ENCODE measurements at regions not wholly inside any gene's neighbourhood (a gene's known extent, or its start where the extent isn't known, plus 50 kb on each side); places are given as distances from the start of the nearest gene placed in this dataset.
A peak's percentile ranks its signal among the peaks of the same experiment; 100 is the strongest.

DNA sequence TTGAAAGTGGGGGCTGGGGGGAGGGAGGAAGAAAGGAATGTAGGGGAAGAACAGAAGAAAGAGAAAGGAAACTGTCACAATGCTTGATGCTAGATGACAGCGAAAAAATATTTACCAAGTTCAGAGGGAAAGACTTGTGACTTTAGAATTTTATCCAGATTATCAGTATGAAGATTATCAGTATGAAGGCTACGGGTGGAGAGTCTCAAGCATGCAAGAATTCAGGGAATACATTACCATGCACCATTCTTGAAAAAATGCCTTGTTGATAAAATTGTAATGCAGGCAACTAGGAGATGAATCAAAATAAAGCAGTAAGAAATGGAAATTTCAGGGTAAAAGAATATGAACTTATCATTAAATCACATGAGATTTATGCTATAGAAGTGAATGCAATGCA, 376.8 kb downstream of the PCNX1 start:
- DNase-seq: no peak

- no peak for DNase-seq
Measured at GRCh38 chr14:71286126-71286525, 378.9 kb downstream of the PCNX1 start.

- DNase-seq: no peak
Measured at GRCh38 chr14:71287567-71287966, 380.3 kb downstream of the PCNX1 start.

DNA sequence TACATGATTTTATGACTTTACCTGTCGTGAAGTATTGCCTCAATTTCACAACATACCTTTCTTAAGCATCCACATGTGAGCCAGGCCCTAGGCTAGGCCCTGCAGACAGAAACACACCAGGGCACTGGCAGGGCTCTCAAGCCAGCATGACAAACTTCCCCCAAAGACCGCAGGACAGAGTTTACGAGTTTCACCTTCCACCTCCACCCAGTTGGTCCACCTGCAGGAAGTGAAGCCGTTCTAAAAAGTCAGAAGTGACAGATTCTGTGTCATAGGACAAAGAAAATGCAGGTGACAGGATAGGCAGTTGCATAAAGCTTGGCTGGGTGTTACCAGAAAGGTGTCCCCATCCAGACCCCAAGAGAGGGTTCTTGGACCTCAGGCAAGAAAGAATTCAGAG, 382.3 kb downstream of the PCNX1 start:
- DNase-seq: no peak

- DNase-seq: no peak
Measured at GRCh38 chr14:71290301-71290700, 383.0 kb downstream of the PCNX1 start.

DNA sequence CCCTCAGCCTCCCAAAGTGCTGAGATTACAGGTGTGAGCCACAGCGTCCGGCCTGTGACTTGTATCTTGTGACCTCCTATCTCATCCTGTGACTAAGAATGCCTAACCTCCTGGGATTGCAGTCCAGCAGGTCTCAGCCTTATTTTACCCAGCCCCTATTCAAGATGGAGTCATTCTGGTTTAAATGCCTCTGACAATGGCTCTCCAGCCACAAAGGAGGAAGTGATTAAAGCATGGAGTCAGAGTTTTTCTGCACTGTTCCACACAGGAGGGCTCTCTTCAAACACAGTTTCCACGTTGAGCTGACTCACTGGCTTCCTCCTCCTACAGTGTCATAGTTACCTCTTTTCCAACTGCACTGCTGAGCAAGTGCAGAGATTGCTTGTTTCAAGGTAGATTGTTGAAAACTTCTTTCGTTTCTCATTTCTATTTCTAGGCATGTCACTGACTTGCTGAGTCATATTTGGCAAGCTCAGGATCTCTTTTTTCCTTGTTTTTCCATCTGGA, 383.8 kb downstream of the PCNX1 start:
- DNase-seq: peak in 15 of 51 donors; percentile 0 to 55 (median 19)

GRCh38 chr14:71296184-71296583, 388.9 kb downstream of the PCNX1 start:
- no peak for DNase-seq

- DNase-seq: no peak
Measured at GRCh38 chr14:71300566-71301330, 393.5 kb downstream of the PCNX1 start.

- peak in 4 of 51 donors; percentile 2 to 25 (median 10) for DNase-seq
Measured at GRCh38 chr14:71301611-71302010, 394.4 kb downstream of the PCNX1 start.

DNA sequence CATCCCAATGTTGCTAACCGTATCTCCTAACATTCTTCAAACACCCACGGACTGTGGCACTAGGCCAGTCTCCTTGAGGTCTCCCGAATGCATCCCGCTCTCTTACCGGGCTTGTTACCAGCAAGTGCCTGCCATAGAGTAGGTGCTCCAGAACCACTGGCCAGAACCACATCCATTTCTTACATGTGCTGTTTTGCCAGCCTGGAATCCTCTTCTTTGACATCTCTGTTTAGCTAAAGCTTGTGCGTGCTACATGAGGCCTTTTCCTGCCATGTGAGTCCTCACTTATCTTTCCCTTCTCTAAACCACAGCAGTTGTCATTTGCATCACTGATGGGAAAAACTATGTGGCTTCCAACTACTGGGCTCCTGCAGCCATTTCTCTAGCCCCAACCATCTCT, 397.4 kb downstream of the PCNX1 start:
- DNase-seq: no peak

DNA sequence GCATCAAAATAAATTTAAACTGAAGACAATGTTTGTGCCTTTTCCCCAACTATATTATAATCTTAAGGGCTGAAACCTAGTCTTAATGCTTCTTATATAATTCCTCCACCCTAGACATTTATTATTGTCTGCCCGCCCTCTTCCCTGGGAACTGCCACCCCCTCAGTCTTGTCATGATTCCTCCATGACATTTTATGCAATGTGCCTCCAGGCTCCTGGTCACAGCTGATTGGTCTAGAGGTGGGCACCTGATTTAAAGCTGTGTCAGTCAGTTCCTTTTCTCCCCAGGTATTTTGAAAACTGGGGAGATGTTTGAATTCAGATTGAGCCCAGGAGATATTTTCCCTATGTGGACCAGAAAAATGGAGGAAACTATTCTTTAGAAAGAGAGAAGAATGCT, 401.4 kb downstream of the PCNX1 start:
- DNase-seq: no peak

- DNase-seq: no peak
Measured at GRCh38 chr14:71309756-71310155, 402.5 kb downstream of the PCNX1 start.

DNA sequence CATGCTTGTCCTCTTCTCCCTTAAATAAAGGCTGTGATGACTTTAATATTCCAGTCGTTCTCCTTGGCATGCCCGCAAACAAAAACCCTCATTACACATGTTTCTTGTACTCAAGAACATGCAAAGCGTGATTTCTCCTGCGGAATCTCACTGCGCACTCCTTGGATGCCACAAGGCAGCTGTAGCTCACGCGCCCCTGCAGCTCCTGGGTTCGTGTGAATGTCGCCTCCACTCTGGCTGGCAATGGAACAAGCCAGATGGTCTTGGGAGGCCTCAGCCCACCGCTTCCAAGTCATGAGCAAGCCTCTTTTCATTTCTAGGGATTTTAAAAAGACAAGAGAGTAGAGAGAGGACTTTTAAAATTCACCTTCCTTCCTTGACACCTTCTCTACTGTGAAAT, 403.8 kb downstream of the PCNX1 start:
- peak in 1 of 51 donors; percentile 42 for DNase-seq

- DNase-seq: no peak
Measured at GRCh38 chr14:71314717-71315116, 407.5 kb downstream of the PCNX1 start.

GRCh38 chr14:71317385-71318096, 410.3 kb downstream of the PCNX1 start:
- peak in 1 of 51 donors; percentile 13 for DNase-seq

- no peak for DNase-seq
Measured at GRCh38 chr14:71318097-71318459, 410.8 kb downstream of the PCNX1 start.

DNA sequence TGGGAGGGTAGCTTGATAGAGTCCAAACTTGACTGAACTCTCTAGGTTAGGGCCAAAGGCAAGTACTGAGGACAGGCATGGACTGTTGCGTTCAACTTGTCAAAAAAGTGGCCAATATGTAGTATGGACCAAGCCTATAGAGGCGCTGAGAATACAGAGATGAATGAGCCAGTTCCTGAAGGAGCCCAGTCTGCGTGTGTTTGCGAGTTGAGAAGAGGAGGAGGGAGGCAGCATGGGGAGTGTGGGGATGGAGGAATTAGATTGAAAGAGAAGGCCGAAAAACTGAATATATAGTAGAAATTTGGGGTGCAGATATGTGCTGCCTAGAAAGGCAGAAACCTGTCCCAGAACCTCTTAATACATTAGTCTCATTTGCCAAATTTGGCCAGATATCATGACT, 412.4 kb downstream of the PCNX1 start:
- DNase-seq: peak in 4 of 51 donors; percentile 20 to 55 (median 32)

- DNase-seq: peak; percentile 32 to 98 (median 93)
Measured at GRCh38 chr14:71320107-71320733, 413.0 kb downstream of the PCNX1 start, which contains the start of gene SIPA1L1. Gene SIPA1L1, plus strand, starts transcription at chr14:71320476.

- peak in 44 of 51 donors; percentile 14 to 80 (median 54) for DNase-seq
Measured at GRCh38 chr14:71320734-71321573, 413.7 kb downstream of the PCNX1 start.

GRCh38 chr14:71321574-71322315, 414.5 kb downstream of the PCNX1 start:
- peak in 8 of 51 donors; percentile 28 to 86 (median 48) for DNase-seq
